HG02973 (cell line): ENCODE measurements at regions not wholly inside any gene's neighbourhood (a gene's known extent, or its start where the extent isn't known, plus 50 kb on each side); places are given as distances from the start of the nearest gene placed in this dataset.

Experiments
- ATAC-seq: cut with Tn5 transposase; IDR thresholded peaks from one replicate; pipeline ENCODE4 v1.9.1; 2021; ENCODE audit warnings: moderate library complexity; ENCODE audit not compliant: unreplicated experiment

- ATAC-seq = no peak
Observed at GRCh38 chr3:190790185-190790584, 72.3 kb downstream of the GMNC start.

GRCh38 chr3:190786898-190787297 is 75.6 kb downstream of the GMNC start:
- ATAC-seq = no peak

- no peak for ATAC-seq
Observed at GRCh38 chr3:190785047-190785446, 77.4 kb downstream of the GMNC start.

GRCh38 chr3:190780524-190780923 is 82.0 kb downstream of the GMNC start:
- ATAC-seq = no peak

- ATAC-seq = no peak
Observed at GRCh38 chr3:190774633-190775032, 87.9 kb downstream of the GMNC start.

- ATAC-seq = no peak
Observed at GRCh38 chr3:190773948-190774347, 88.5 kb downstream of the GMNC start.

- ATAC-seq = no peak
Observed at GRCh38 chr3:190772831-190773230, 89.7 kb downstream of the GMNC start.

GRCh38 chr3:190768891-190769290 is 93.6 kb downstream of the GMNC start:
- ATAC-seq = no peak

- no peak for ATAC-seq
Observed at GRCh38 chr3:190767851-190768250, 94.6 kb downstream of the GMNC start.

- ATAC-seq = no peak
Observed at GRCh38 chr3:190764231-190765134, 98.0 kb downstream of the GMNC start.

GRCh38 chr3:190762801-190763200 is 99.7 kb downstream of the GMNC start:
- ATAC-seq = no peak

- no peak for ATAC-seq
Observed at GRCh38 chr3:190747571-190747970, 114.9 kb downstream of the GMNC start.

- no peak for ATAC-seq
Observed at GRCh38 chr3:190746986-190747385, 115.5 kb downstream of the GMNC start.

GRCh38 chr3:190746531-190746930 is 116.0 kb downstream of the GMNC start:
- ATAC-seq = no peak

GRCh38 chr3:190741788-190742187 is 120.7 kb downstream of the GMNC start:
- ATAC-seq = no peak

GRCh38 chr3:190739641-190740185 is 122.8 kb downstream of the GMNC start:
- ATAC-seq = no peak

- ATAC-seq = no peak
Observed at GRCh38 chr3:190738636-190739155, 123.8 kb downstream of the GMNC start.

- no peak for ATAC-seq
Observed at GRCh38 chr3:190737446-190737845, 125.0 kb downstream of the GMNC start.

- no peak for ATAC-seq
Observed at GRCh38 chr3:190734490-190734889, 128.0 kb downstream of the GMNC start.

- ATAC-seq = no peak
Observed at GRCh38 chr3:190733591-190734146, 128.8 kb downstream of the GMNC start.

GRCh38 chr3:190731596-190731995 is 130.9 kb downstream of the GMNC start:
- no peak for ATAC-seq
